Peyer's patch (tissue), 4 donors: ENCODE measurements at regions not wholly inside any gene's neighbourhood (a gene's known extent, or its start where the extent isn't known, plus 50 kb on each side); places are given as distances from the start of the nearest gene placed in this dataset.

Experiments used
- DNase-seq, 3 donors: peaks; one replicate each; pipeline ENCODE4 v3.0.0-alpha.2; 2017 to 2019
- H3K27ac ChIP-seq, 4 donors: fragments of 200-600 bp; sonication (generic); one replicate each; pipeline ENCODE4 v1.5.1; 2016 to 2019
- H3K27me3 ChIP-seq, 2 donors: fragments of 200-600 bp; sonication (generic); one replicate each; pipeline ENCODE4 v1.5.1; 2019
- H3K36me3 ChIP-seq, 3 donors: fragments of 200-600 bp; sonication (generic); one replicate each; pipeline ENCODE4 v1.5.1; 2016 to 2019
- H3K4me1 ChIP-seq, 4 donors: fragments of 200-600 bp; sonication (generic); one replicate each; pipeline ENCODE4 v1.5.1; 2016 to 2019
- H3K4me3 ChIP-seq, 4 donors: fragments of 200-600 bp; sonication (generic); 1 replicate in 3 of 4; 2 replicates in 1 of 4; pipeline ENCODE4 v1.5.1; 2016 to 2019; ENCODE audit warnings: mild to moderate bottlenecking in 1 of 4
- H3K9me3 ChIP-seq, 4 donors: fragments of 200-600 bp; sonication (generic); one replicate each; pipeline ENCODE4 v1.5.1; 2016 to 2019; ENCODE audit warnings: mild to moderate bottlenecking in 1 of 4
- CTCF ChIP-seq, 6 experiments: fragments of 450-650 bp in 4 of 6; fragments of 200-600 bp in 2 of 6; sonication (generic) in 1 of 6; IDR thresholded peaks; one replicate each; pipeline ENCODE4 v1.5.1; 2017 to 2019; ENCODE audit warnings: antibody characterized with exemption in 6 of 6, mild to moderate bottlenecking in 3 of 6, moderate library complexity in 1 of 6
- POLR2A ChIP-seq, 2 donors: fragments of 450-650 bp; IDR thresholded peaks; one replicate each; pipeline ENCODE4 v1.5.1; 2017; ENCODE audit warnings: antibody characterized with exemption in 2 of 2, mild to moderate bottlenecking in 2 of 2, moderate library complexity in 2 of 2

GRCh38 chr10:47223236-47223635 lies 76.8 kb upstream of the GDF10 start:
- no peaks in the 10 kb centered on the region for H3K9me3 ChIP-seq
- no peaks in the 10 kb centered on the region for H3K4me1 ChIP-seq
- no peak overlapping the region for H3K27ac ChIP-seq
- DNase-seq, result no peak
- H3K27me3 ChIP-seq, result no peaks in the 10 kb centered on the region
- no peaks in the 10 kb centered on the region for H3K36me3 ChIP-seq
- H3K4me3 ChIP-seq, result no peak overlapping the region
- TF ChIP-seq CTCF (IDR thresholded peaks at IDR 0.05) (no peak), POLR2A (IDR thresholded peaks at IDR 0.05) (no peak)

GRCh38 chr10:47224546-47225218 lies 75.3 kb upstream of the GDF10 start:
- Histone ChIP-seq H3K27me3 (no peaks in the 10 kb centered on the region), H3K9me3 (no peaks in the 10 kb centered on the region), H3K4me3 (no peak overlapping the region), H3K36me3 (no peaks in the 10 kb centered on the region), H3K4me1 (no peaks in the 10 kb centered on the region), H3K27ac (no peak overlapping the region)
- TF ChIP-seq CTCF (IDR thresholded peaks at IDR 0.05) (no peak), POLR2A (IDR thresholded peaks at IDR 0.05) (no peak)
- DNase-seq, result no peak

GRCh38 chr10:47225219-47225927 lies 74.6 kb upstream of the GDF10 start:
- no peak overlapping the region for H3K27ac ChIP-seq
- no peak for TF ChIP-seq CTCF (IDR thresholded peaks at IDR 0.05)
- TF ChIP-seq POLR2A (IDR thresholded peaks at IDR 0.05), result no peak

GRCh38 chr10:47225928-47226645 lies 73.9 kb upstream of the GDF10 start:
- H3K36me3 ChIP-seq, result no peaks in the 10 kb centered on the region
- H3K4me3 ChIP-seq, result no peak overlapping the region
- no peaks in the 10 kb centered on the region for H3K27me3 ChIP-seq
- no peak for DNase-seq
- no peak overlapping the region for H3K27ac ChIP-seq
- TF ChIP-seq CTCF (IDR thresholded peaks at IDR 0.05), result no peak
- no peak for TF ChIP-seq POLR2A (IDR thresholded peaks at IDR 0.05)
- H3K4me1 ChIP-seq, result no peaks in the 10 kb centered on the region
- H3K9me3 ChIP-seq, result no peaks in the 10 kb centered on the region

More at GRCh38 chr10:47225219-47225927, 74.6 kb upstream of the GDF10 start:
- no peaks in the 10 kb centered on the region for H3K9me3 ChIP-seq
- DNase-seq, result no peak
- no peaks in the 10 kb centered on the region for H3K27me3 ChIP-seq
- no peaks in the 10 kb centered on the region for H3K36me3 ChIP-seq
- no peak overlapping the region for H3K4me3 ChIP-seq
- no peaks in the 10 kb centered on the region for H3K4me1 ChIP-seq

GRCh38 chr10:47230482-47230881 lies 69.5 kb upstream of the GDF10 start:
- TF ChIP-seq POLR2A (IDR thresholded peaks at IDR 0.05) (no peak), CTCF (IDR thresholded peaks at IDR 0.05) (no peak)
- no peaks in the 10 kb centered on the region for H3K36me3 ChIP-seq
- H3K27ac ChIP-seq, result no peak overlapping the region
- H3K4me3 ChIP-seq, result no peak overlapping the region
- no peaks in the 10 kb centered on the region for H3K9me3 ChIP-seq
- no peaks in the 10 kb centered on the region for H3K4me1 ChIP-seq
- H3K27me3 ChIP-seq, result no peaks in the 10 kb centered on the region
- DNase-seq, result peak in 1 of 3 donors; percentile 36
